Naive B cell (primary cell): ENCODE measurements at regions not wholly inside any gene's neighbourhood (a gene's known extent, or its start where the extent isn't known, plus 50 kb on each side); places are given as distances from the start of the nearest gene placed in this dataset.

Experiments
- ATAC-seq, 2 donors: fragments of 150-1000 bp; cut with Tn5 transposase; 2 replicates each; pipeline ENCODE4 v1.10.0; 2021; ENCODE audit warnings: low read depth in 2 of 2, mild to moderate bottlenecking in 2 of 2, moderate library complexity in 2 of 2
- DNase-seq: peaks from one replicate; pipeline ENCODE4 v3.0.0; 2022
- H3K27ac Mint-ChIP-seq, 6 donors: one replicate each; pipeline ENCODE4 v1.8.0; 2020 to 2022; ENCODE audit warnings: mild to moderate bottlenecking in 6 of 6, mixed read lengths in 6 of 6, moderate library complexity in 5 of 6, inconsistent platforms in 2 of 6
- H3K27me3 Mint-ChIP-seq, 3 donors: one replicate each; pipeline ENCODE4 v1.8.0; 2021 to 2022; ENCODE audit warnings: mixed read lengths in 3 of 3, mild to moderate bottlenecking in 1 of 3
- H3K36me3 Mint-ChIP-seq, 2 donors: one replicate each; pipeline ENCODE4 v1.8.0; 2020 to 2022; ENCODE audit warnings: mixed read lengths in 2 of 2, inconsistent platforms in 1 of 2, mild to moderate bottlenecking in 1 of 2
- H3K4me1 Mint-ChIP-seq, 3 donors: one replicate each; pipeline ENCODE4 v1.8.0; 2020 to 2022; ENCODE audit warnings: mixed read lengths in 3 of 3, inconsistent platforms in 1 of 3, mild to moderate bottlenecking in 1 of 3, moderate library complexity in 1 of 3
- H3K4me3 Mint-ChIP-seq, 8 donors: one replicate each; pipeline ENCODE4 v1.8.0; 2020 to 2022; ENCODE audit warnings: mild to moderate bottlenecking in 8 of 8, mixed read lengths in 8 of 8, moderate library complexity in 8 of 8, inconsistent platforms in 2 of 8
- H3K9me3 Mint-ChIP-seq, 7 donors: one replicate each; pipeline ENCODE4 v1.8.0; 2020 to 2022; ENCODE audit warnings: mixed read lengths in 7 of 7, mild to moderate bottlenecking in 5 of 7, inconsistent platforms in 2 of 7, moderate library complexity in 1 of 7

- DNase-seq (no peak), ATAC-seq (no peak)
- H3K27me3 Mint-ChIP-seq = peaks cover 19 to 33% (median 33%) of the 10 kb centered on the region in 3 donors
- no peak overlapping the region for H3K27ac Mint-ChIP-seq
- H3K36me3 Mint-ChIP-seq = no peaks in the 10 kb centered on the region
- H3K9me3 Mint-ChIP-seq = peaks cover 2 to 9% (median 4%) of the 10 kb centered on the region in 7 donors
- no peaks in the 10 kb centered on the region for H3K4me1 Mint-ChIP-seq
- H3K4me3 Mint-ChIP-seq = no peak overlapping the region
These were observed 50.7 kb upstream of the SCG2 start for GRCh38 chr2:223652902-223653301.

DNA sequence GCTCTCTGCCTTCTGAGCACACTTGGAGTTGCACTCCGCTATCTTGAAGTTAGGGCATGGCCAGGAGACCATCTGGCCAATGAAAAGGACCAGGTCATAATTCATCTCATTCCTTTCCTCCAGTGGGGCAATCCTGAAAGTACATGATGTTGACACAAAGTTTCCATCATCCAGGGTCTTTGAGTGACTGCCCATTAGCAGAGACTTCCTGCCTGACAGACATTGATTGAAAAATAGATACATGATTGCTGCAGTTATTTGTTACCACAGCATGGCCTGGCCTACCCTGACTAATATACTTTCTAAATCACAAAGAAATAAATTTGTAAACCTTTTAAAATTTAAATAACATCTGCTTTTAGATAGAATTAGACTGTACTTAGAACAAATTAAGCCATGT lies 50.0 kb upstream of the SCG2 start:
- H3K4me1 Mint-ChIP-seq = no peaks in the 10 kb centered on the region
- no peak overlapping the region for H3K27ac Mint-ChIP-seq
- no peak overlapping the region for H3K4me3 Mint-ChIP-seq
- DNase-seq (no peak), ATAC-seq (no peak)
- H3K9me3 Mint-ChIP-seq = peaks cover 2 to 9% (median 4%) of the 10 kb centered on the region in 7 donors
- H3K27me3 Mint-ChIP-seq = peaks cover 15 to 32% (median 28%) of the 10 kb centered on the region in 3 donors
- H3K36me3 Mint-ChIP-seq = no peaks in the 10 kb centered on the region
